NCI-H1694 treated with DMSO at 0.1 percent for 48 hours (cell line): ENCODE measurements at regions not wholly inside any gene's neighbourhood (a gene's known extent, or its start where the extent isn't known, plus 50 kb on each side); places are given as distances from the start of the nearest gene placed in this dataset.

Experiments
- DNase-seq: peaks from one replicate; lab custom pipeline; 2025; lab: John Stamatoyannopoulos, UW

- no peak for DNase-seq
These were observed 74.3 kb downstream of the SYNE3 start for GRCh38 chr14:95442016-95442632.

GRCh38 chr14:95440951-95441350 lies 75.5 kb downstream of the SYNE3 start:
- no peak for DNase-seq

- no peak for DNase-seq
These were observed 76.0 kb downstream of the SYNE3 start for GRCh38 chr14:95440496-95440895.

GRCh38 chr14:95439881-95440280 lies 76.6 kb downstream of the SYNE3 start:
- DNase-seq, result no peak

GRCh38 chr14:95437715-95438114 lies 78.7 kb downstream of the SYNE3 start:
- no peak for DNase-seq

- DNase-seq, result no peak
These were observed 80.1 kb downstream of the SYNE3 start for GRCh38 chr14:95436354-95436753.

- DNase-seq, result no peak
These were observed 82.3 kb downstream of the SYNE3 start for GRCh38 chr14:95434121-95434520.

- DNase-seq, result no peak
These were observed 83.4 kb downstream of the SYNE3 start for GRCh38 chr14:95433094-95433478.

- peak; percentile 52 for DNase-seq
These were observed 84.0 kb downstream of the SYNE3 start for GRCh38 chr14:95432144-95433093.

GRCh38 chr14:95431199-95432143 lies 85.0 kb downstream of the SYNE3 start:
- peak; percentile 76 for DNase-seq

- no peak for DNase-seq
These were observed 87.9 kb downstream of the SYNE3 start for GRCh38 chr14:95428557-95428956.

- no peak for DNase-seq
These were observed 90.4 kb downstream of the SYNE3 start for GRCh38 chr14:95426116-95426475.

- no peak for DNase-seq
These were observed 90.9 kb downstream of the SYNE3 start for GRCh38 chr14:95425369-95426115.

GRCh38 chr14:95424529-95424928 lies 91.9 kb downstream of the SYNE3 start:
- no peak for DNase-seq

GRCh38 chr14:95421741-95422140 lies 94.7 kb downstream of the SYNE3 start:
- no peak for DNase-seq

- no peak for DNase-seq
These were observed 96.4 kb downstream of the SYNE3 start for GRCh38 chr14:95420060-95420459.

- no peak for DNase-seq
These were observed 96.9 kb downstream of the SYNE3 start for GRCh38 chr14:95419569-95419968.

- no peak for DNase-seq
These were observed 97.6 kb downstream of the SYNE3 start for GRCh38 chr14:95418858-95419257.

- no peak for DNase-seq
These were observed 97.8 kb upstream of the CLMN start for GRCh38 chr14:95417492-95417891.

GRCh38 chr14:95415993-95416392 lies 96.3 kb upstream of the CLMN start:
- no peak for DNase-seq
